ENCODE measurements at regions not wholly inside any gene's neighbourhood (a gene's known extent, or its start where the extent isn't known, plus 50 kb on each side); places are given as distances from the start of the nearest gene placed in this dataset.

GRCh38 chr16:6958184-6958583 lies 374.5 kb upstream of the RBFOX1 start:
- no TSS peak for BruUV-seq (replicated peaks)
- H2AFZ ChIP-seq (ENCODE audit: low read length) = no peak overlapping the region
- no peak overlapping the region for H3K9ac ChIP-seq (ENCODE audit: insufficient read depth, low read depth, low read length)
- H3K4me1 ChIP-seq (ENCODE audit: insufficient read depth, low read length) = no peaks in the 10 kb centered on the region
- H4K20me1 ChIP-seq (ENCODE audit: insufficient read depth, low read length) = no peaks in the 10 kb centered on the region
- ChIA-PET POLR2A (no interaction called here), CTCF (ENCODE audit: low intra/inter-chr PET ratio, low total read pairs) (no interaction called here)
- no peak overlapping the region for H3K4me3 ChIP-seq (replicated peaks in 1 of 3; ENCODE audit: insufficient read depth in 1 of 3, low read depth in 2 of 3, low read length in 3 of 3)
- H3K9me3 ChIP-seq (ENCODE audit: low read length) = no peaks in the 10 kb centered on the region
- in situ Hi-C loops (cut with HindIII; ENCODE audit: extremely low pct_ligation_motif_present, low pct_unique_long_range_greater_than_20kb) (no loop called here), intact Hi-C loops (cut with micrococcal nuclease; ENCODE audit: unreplicated experiment) (no loop called here)
- FAIRE-seq (peak; percentile 50), DNase-seq (ENCODE audit: low spot score) (no peak), ATAC-seq (no peak)
- WGBS (ENCODE audit: low lambda C conversion rate) = 45% methylated on average over 8 of the region's 8 CpGs
- no peaks in the 10 kb centered on the region for H3K27me3 ChIP-seq (ENCODE audit: control insufficient read depth in 1 of 2, insufficient read depth in 2 of 2, low read length in 2 of 2)
- H3K4me2 ChIP-seq (ENCODE audit: low read depth, low read length) = no peak overlapping the region
- TF ChIP-seq MAFF (IDR thresholded peaks at IDR 0.05; ENCODE audit: low read depth, low read length) = peak; percentile 72
- TF ChIP-seq MAFK (conservative IDR thresholded peaks at IDR 0.05 in 1 of 2, IDR thresholded peaks at IDR 0.05 in 1 of 2; ENCODE audit: low read length in 2 of 2) = peak; percentile 83 to 90
- no peak for TF ChIP-seq NFE2L2 (IDR thresholded peaks at IDR 0.05; ENCODE audit: low read length)
- no peaks in the 10 kb centered on the region for H3K79me2 ChIP-seq (ENCODE audit: insufficient read depth, low read length)
- H3K27ac ChIP-seq (ENCODE audit: extremely low read length, insufficient read depth, low read length) = no peak overlapping the region
- no peaks in the 10 kb centered on the region for H3K36me3 ChIP-seq (replicated peaks in 1 of 2; ENCODE audit: control insufficient read depth in 1 of 2, insufficient read depth in 2 of 2, low read length in 2 of 2)

GRCh38 chr16:6957681-6958080 lies 375.0 kb upstream of the RBFOX1 start:
- Histone ChIP-seq H3K4me1 (ENCODE audit: insufficient read depth, low read length) (no peaks in the 10 kb centered on the region), H3K4me3 (replicated peaks in 1 of 3; ENCODE audit: insufficient read depth in 1 of 3, low read depth in 2 of 3, low read length in 3 of 3) (no peak overlapping the region), H3K36me3 (replicated peaks in 1 of 2; ENCODE audit: control insufficient read depth in 1 of 2, insufficient read depth in 2 of 2, low read length in 2 of 2) (no peaks in the 10 kb centered on the region), H3K79me2 (ENCODE audit: insufficient read depth, low read length) (no peaks in the 10 kb centered on the region), H2AFZ (ENCODE audit: low read length) (no peak overlapping the region), H3K27ac (ENCODE audit: extremely low read length, insufficient read depth, low read length) (no peak overlapping the region), H3K9ac (ENCODE audit: insufficient read depth, low read depth, low read length) (no peak overlapping the region), H3K27me3 (ENCODE audit: control insufficient read depth in 1 of 2, insufficient read depth in 2 of 2, low read length in 2 of 2) (no peaks in the 10 kb centered on the region), H4K20me1 (ENCODE audit: insufficient read depth, low read length) (no peaks in the 10 kb centered on the region), H3K9me3 (ENCODE audit: low read length) (no peaks in the 10 kb centered on the region), H3K4me2 (ENCODE audit: low read depth, low read length) (no peak overlapping the region)
- intact Hi-C loops (cut with micrococcal nuclease; ENCODE audit: unreplicated experiment) = no loop called here
- no peak for ATAC-seq
- ChIA-PET POLR2A (no interaction called here), CTCF (ENCODE audit: low intra/inter-chr PET ratio, low total read pairs) (no interaction called here)
- no TSS peak for BruUV-seq (replicated peaks)
- 18% methylated on average over 4 of the region's 4 CpGs for WGBS (ENCODE audit: low lambda C conversion rate)
- no peak for FAIRE-seq
- DNase-seq (ENCODE audit: low spot score) = no peak
- in situ Hi-C loops (cut with HindIII; ENCODE audit: extremely low pct_ligation_motif_present, low pct_unique_long_range_greater_than_20kb) = no loop called here
- TF ChIP-seq TSC22D2 (CRISPR knock-in tag; IDR thresholded peaks at IDR 0.05; ENCODE audit: borderline replicate concordance) (no peak), DPF2 (CRISPR knock-in tag; IDR thresholded peaks at IDR 0.05; ENCODE audit: borderline replicate concordance, low read depth) (no peak), ZNF354B (CRISPR knock-in tag; IDR thresholded peaks at IDR 0.05) (no peak), GLMP (CRISPR knock-in tag; IDR thresholded peaks at IDR 0.05; ENCODE audit: borderline replicate concordance) (no peak), ZNF160 (CRISPR knock-in tag; IDR thresholded peaks at IDR 0.05) (no peak), ARNTL (CRISPR knock-in tag; IDR thresholded peaks at IDR 0.05) (no peak), ZNF878 (CRISPR knock-in tag; IDR thresholded peaks at IDR 0.05) (no peak), POLR2G (IDR thresholded peaks at IDR 0.05; ENCODE audit: low read depth, low read length) (no peak), ZNF792 (CRISPR knock-in tag; IDR thresholded peaks at IDR 0.05) (no peak), GLI4 (CRISPR knock-in tag; IDR thresholded peaks at IDR 0.05; ENCODE audit: borderline replicate concordance) (no peak), ZNF496 (CRISPR knock-in tag; IDR thresholded peaks at IDR 0.05; ENCODE audit: insufficient replicate concordance) (no peak), AKAP8 (CRISPR knock-in tag; IDR thresholded peaks at IDR 0.05) (no peak), TP53 (CRISPR knock-in tag; conservative IDR thresholded peaks at IDR 0.05) (no peak), ZFP1 (CRISPR knock-in tag; IDR thresholded peaks at IDR 0.05) (no peak), IKZF5 (CRISPR knock-in tag; IDR thresholded peaks at IDR 0.05) (no peak), RAD21 (CRISPR knock-in tag; IDR thresholded peaks at IDR 0.05) (no peak)

Measured in HepG2 (cell line).